GM18498 (cell line): ENCODE measurements at regions not wholly inside any gene's neighbourhood (a gene's known extent, or its start where the extent isn't known, plus 50 kb on each side); places are given as distances from the start of the nearest gene placed in this dataset.
A peak's percentile ranks its signal among the peaks of the same experiment; 100 is the strongest.
"Not testable (repeated sequence)": the region's sequence is repeated elsewhere in the genome, so short reads cannot be mapped to it uniquely, and the experiment has no call there.

Experiments
- ATAC-seq: cut with Tn5 transposase; IDR thresholded peaks from one replicate; pipeline ENCODE4 v1.9.1; 2021; ENCODE audit warnings: mild to moderate bottlenecking, moderate library complexity; ENCODE audit not compliant: unreplicated experiment

DNA sequence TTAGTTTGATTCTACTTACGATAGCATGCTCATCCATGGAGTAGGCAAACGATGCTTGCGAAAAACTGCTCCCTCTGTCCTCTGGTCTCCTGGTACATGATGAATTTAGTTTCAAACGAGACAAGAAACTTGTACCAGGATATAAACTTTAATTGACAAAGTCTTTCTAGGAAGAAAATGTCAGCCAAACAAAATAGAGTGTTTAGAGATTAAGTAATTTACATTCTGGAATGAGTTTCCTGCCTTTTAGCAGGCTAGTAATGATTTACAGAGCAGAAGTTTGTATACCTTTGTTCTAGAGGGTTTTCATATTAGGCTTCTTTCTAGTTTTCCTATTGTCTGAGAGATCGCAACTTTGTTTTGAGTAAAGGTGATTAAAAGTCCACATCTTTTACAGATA is 206.9 kb downstream of the RPL10L start:
- ATAC-seq: no peak

DNA sequence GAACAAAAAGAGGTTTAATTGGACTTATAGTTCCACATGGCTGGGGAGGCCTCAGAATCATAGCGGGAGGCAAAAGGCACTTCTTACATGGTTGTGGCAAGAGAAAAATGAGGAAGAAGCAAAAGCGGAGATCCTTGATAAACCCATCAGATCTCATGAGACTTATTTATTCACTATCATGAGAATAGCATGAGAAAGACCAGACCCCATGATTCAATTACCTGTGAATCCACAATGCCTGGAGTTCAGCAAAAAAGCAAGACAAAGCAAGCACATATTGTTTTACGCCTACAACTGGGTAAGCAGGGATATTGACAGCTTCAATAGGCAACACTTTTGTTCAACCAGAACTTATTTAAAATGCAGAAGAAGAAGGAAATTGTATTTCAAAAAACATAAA is 218.2 kb downstream of the RPL10L start:
- ATAC-seq: no peak

GRCh38 chr14:46432516-46432915 is 219.1 kb downstream of the RPL10L start:
- no peak for ATAC-seq

- ATAC-seq: no peak
Measured at GRCh38 chr14:46417066-46417465, 234.5 kb downstream of the RPL10L start.

DNA sequence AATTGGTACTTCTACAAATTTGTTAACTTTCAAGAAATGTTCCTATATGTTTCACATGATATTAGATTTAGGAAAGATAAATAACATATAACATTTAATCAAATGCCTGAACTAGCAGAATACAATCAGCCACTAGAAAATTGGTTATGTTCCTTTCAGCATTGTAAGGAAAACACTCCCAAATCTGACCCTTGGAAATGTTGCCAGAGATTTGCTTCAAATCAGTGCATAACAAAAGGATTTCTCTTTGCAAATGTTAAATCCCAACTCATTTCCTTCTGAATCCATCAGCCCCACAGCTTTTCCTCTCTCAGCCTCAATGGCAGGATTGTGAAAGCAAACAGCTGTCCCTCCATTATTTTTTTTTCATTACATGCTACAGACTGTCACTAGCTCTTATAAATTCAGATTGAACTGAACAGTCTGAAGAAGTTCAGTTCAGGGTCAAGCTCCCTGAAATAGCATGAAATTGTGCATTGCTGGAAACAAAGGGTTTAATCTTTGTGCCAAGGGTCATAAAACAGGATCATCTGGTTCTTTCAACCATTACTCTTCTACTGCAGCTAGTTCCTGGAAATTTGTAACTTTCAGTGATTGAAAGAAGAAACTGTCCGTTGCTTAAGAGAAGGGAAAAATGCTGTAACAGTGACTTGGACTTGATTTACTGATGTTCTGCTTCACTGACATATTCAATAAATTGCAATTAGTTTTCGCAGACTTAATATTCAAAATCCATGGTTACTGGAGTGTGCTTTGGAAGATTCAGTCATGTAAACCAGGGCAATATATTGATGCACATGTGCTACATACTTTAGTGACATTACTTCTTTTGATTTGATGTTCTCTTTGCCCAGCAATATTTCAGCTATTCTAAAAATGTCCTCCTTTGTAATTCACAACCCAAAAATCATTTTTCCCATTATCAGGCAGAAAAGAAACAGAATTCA is 246.4 kb downstream of the RPL10L start:
- ATAC-seq: no peak

GRCh38 chr14:46402001-46402690 is 249.4 kb downstream of the RPL10L start:
- not testable (repeated sequence) for ATAC-seq

DNA sequence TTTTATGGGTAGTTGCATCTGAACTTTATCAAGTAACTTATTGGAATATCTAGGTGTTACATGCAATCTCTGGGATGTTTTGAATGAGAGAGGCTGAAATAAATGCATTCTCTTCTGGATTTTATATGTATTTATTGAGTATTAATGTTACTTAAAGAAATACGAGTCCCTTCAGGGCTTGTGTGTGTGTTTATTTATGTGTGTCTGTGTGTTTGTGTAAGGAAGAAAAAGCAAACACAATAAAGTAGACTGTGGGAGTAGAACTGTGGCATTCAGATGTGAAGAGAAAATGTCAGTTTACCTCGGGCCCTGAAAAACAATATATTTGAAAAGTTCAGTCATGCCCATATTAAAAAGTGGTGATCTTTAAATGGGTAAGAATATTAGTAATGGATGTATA is 250.5 kb downstream of the RPL10L start:
- no peak for ATAC-seq

DNA sequence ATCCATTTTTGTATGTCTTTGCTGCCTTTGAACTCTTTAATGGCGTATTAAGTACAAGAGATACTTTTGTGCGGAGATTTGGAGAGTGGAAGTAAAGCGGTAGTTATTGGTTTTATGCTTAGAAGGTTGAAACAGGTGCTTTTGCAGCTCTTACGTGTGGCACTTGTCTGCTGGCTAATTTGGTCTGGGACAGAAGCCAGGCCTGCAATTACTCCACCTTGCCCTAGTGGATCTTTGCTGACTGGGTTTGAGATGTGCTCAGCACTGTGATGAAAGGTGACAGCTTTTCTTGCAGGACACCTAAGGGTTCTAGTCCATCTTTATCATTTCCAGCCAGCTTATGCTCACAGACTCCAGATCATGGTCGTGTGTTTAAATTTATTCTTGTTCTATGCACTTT is 252.5 kb downstream of the RPL10L start:
- no peak for ATAC-seq

DNA sequence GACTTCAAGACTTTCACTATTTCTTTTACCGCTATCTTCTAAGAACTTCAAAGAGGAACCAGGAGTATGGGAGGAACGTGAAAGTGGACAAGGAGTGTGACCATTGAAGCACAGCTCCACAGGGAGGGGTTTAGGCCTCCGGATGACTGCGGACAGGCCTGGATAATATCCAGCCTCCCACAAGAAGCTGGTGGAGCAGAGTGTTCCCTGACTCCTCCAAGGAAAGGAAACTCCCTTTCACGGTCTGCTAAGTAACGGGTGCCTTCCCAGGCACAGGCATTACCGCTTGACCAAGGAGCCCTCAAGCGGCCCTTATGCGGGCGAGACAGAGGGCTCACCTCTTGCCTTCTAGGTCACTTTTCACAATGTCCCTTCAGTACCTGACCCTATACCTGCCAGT is 267.0 kb downstream of the RPL10L start:
- ATAC-seq: no peak

DNA sequence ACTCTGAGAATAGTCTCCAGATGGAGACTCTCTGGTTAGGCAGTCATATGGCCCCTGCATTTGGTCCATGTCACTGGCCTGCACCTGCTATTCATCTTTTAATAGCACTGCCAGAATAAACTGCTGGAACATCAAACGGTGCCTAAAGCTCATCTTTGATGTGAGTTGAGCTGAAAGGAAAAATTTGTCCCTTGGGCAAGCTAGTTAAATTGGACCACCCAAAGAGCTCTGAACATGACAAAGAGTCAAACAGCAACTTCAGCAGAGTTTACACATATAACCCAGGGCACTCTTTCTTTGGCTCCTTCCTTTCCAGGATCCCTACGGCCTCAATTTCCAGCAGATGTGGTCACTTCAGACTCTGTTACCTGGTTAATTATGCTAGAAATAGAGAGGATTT is 269.9 kb downstream of the RPL10L start:
- ATAC-seq: no peak

DNA sequence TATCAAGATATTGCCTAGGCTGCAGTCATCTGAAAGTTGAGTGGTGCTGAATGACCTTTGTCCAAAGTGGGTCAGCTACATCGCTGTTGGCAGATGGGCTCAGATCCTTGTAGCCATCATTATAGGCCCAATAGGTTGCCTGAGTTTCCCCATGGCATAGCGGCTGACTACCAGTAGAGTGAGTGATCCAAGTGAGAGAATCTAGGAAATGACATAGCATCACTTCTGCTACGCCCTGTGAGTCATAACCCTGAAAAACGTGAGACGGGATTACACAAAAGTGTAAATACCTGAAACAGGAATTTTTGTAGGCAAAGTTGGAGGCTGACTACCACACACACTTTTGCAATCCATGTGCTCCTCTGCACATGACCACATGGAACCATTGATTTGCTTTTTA is 273.3 kb downstream of the RPL10L start:
- no peak for ATAC-seq

GRCh38 chr14:46377305-46377704 is 274.3 kb downstream of the RPL10L start:
- no peak for ATAC-seq

GRCh38 chr14:46369391-46369790 is 282.2 kb downstream of the RPL10L start:
- no peak for ATAC-seq

- no peak for ATAC-seq
Measured at GRCh38 chr14:46368275-46368674, 283.3 kb downstream of the RPL10L start.

DNA sequence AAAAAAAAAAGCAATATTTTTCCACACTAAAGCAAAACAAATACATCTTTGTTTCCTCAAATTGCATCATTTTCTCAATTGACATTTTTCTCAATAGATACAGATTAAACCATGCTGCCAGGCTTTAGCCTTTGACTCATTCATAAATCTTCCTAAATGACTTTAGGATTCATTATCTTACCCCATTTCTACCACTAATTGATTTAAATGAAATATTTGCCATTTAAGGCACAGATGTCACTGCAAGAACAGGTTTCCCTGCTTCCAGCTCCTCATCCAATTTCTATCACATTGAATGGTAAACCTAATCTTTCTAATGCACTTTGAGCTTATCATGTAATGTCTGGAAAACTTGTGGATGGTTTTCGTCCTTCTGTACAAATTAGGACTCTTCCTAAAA is 298.7 kb downstream of the RPL10L start:
- ATAC-seq: no peak

DNA sequence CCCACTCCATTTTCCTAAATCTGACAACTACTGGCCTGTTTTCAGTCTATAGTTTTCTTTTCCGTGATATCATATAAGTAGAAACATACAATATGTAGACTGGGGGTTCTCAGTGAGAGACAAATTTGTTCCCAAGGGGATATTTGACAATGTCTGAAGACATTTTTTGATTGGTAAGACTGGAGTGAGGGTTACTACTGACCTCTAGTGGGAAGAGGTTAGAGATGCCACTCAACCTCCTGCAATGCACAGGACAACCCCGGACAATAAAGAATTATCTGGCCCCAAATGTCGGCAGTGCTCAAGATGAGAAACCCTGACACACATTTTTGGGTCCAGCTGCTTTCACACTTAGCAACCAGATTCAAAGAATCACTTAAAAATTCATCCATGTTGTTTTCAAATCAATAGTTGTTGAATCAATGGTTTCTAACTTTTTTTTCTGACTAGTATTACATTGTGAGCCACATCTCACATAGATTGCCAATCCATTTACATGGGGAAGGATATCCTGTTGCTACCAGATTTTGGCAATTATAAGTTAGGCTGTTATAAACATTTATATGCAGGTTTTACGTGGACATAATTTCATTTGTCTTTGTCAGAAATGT is 307.1 kb downstream of the RPL10L start:
- ATAC-seq: peak; percentile 71

GRCh38 chr14:46325777-46326176 is 325.8 kb downstream of the RPL10L start:
- ATAC-seq: no peak

- ATAC-seq: no peak
Measured at GRCh38 chr14:46325157-46325556, 326.4 kb downstream of the RPL10L start.

GRCh38 chr14:46323404-46323762 is 328.2 kb downstream of the RPL10L start:
- ATAC-seq: no peak

DNA sequence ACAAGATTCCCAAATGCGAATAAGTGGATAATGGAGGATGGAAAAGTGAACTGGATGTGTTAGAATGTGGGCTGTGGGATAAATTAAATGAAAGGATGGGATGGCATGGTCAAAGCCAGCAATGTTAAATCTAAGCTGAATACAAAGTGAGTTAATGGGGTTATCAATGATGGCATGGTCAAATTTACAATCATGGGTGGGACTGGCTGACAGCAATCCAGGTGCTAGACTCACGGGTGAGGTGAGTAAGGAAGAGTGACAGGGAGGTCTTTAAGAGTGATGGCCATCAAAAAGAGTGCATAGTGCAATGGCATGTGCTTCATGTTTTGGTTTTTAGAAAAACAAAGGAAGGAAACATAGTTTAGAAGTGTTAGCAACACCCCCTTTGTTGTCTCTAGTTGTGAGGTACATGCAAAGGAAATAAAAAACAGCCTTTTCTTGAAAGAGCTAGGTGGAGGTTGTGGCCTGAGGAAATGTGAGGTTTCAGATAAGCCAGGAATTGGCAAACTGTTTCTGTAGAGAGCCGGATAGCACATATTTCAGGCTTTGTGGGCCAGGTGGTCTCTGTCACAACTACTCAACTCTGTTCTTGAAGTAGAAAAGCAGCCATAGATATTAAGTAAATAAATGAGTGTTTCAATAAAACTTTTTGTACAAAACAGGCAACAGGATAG is 328.7 kb downstream of the RPL10L start:
- ATAC-seq: no peak

GRCh38 chr14:46322076-46322475 is 329.5 kb downstream of the RPL10L start:
- no peak for ATAC-seq
